PC-9 (cell line): ENCODE measurements at regions not wholly inside any gene's neighbourhood (a gene's known extent, or its start where the extent isn't known, plus 50 kb on each side); places are given as distances from the start of the nearest gene placed in this dataset.

Source experiments
- BruUV-seq: library from RNA; stranded (reverse); fragments of 400-500 nt; replicated peaks from 2 replicates; lab custom pipeline; 2021; lab: Mats Ljungman, UMichigan
- CTCF ChIA-PET: fragments of 300-600 bp; sonication (Branson Sonifier 250); formaldehyde crosslinking; loops from one replicate; lab custom pipeline; 2022; ENCODE audit warnings: antibody characterized with exemption; lab: Charles Lee
- POLR2A ChIA-PET: fragments of 300-600 bp; sonication (Branson Sonifier 250); formaldehyde crosslinking; loops from one replicate; lab custom pipeline; 2022; ENCODE audit warnings: antibody characterized with exemption; ENCODE audit not compliant: unreplicated experiment; lab: Charles Lee
- DNase-seq, 2 experiments: peaks; one replicate each; pipeline versions ENCODE4 v3.0.0 to v3.0.0-alpha.2; 2015 to 2022; ENCODE audit warnings: mixed read lengths in 1 of 2
- H2AFZ ChIP-seq: fragments of 200-600 bp; sonication (generic); 2 replicates; pipeline ENCODE4 v1.8.1; 2017; ENCODE audit warnings: antibody characterized with exemption
- H3F3A ChIP-seq: fragments of 200-600 bp; sonication (generic); 2 replicates; pipeline ENCODE4 v1.8.1; 2017; ENCODE audit warnings: antibody characterized with exemption, mild to moderate bottlenecking, low read depth; ENCODE audit not compliant: insufficient read depth
- H3K27ac ChIP-seq: fragments of 200-600 bp; sonication (generic); 2 replicates; pipeline ENCODE4 v1.6.1; 2016; ENCODE audit warnings: mixed run types
- H3K27me3 ChIP-seq: fragments of 200-600 bp; sonication (generic); 2 replicates; pipeline ENCODE4 v1.6.1; 2016; ENCODE audit warnings: low read depth, mixed run types; ENCODE audit not compliant: insufficient read depth
- H3K36me3 ChIP-seq: fragments of 200-600 bp; sonication (generic); 2 replicates; pipeline ENCODE4 v1.6.1; 2016; ENCODE audit warnings: low read depth, mixed run types
- H3K4me1 ChIP-seq: fragments of 200-600 bp; sonication (generic); replicated peaks from 2 replicates; pipeline ENCODE4 v1.6.1; 2016; ENCODE audit warnings: mixed run types; ENCODE audit not compliant: insufficient read depth
- H3K4me2 ChIP-seq: fragments of 200-600 bp; sonication (generic); 2 replicates; pipeline ENCODE4 v1.6.1; 2017; ENCODE audit warnings: mixed run types
- H3K4me3 ChIP-seq: fragments of 200-600 bp; sonication (generic); 2 replicates; pipeline ENCODE4 v1.6.1; 2016; ENCODE audit warnings: mixed run types
- H3K79me2 ChIP-seq: fragments of 200-600 bp; sonication (generic); 2 replicates; pipeline ENCODE4 v1.6.1; 2017; ENCODE audit warnings: low read depth, mixed run types
- H3K9me2 ChIP-seq: fragments of 200-600 bp; sonication (generic); 2 replicates; pipeline ENCODE4 v1.8.1; 2017; ENCODE audit warnings: mild to moderate bottlenecking; ENCODE audit not compliant: insufficient read depth
- H3K9me3 ChIP-seq: fragments of 200-600 bp; sonication (generic); 2 replicates; pipeline ENCODE4 v1.8.1; 2016; ENCODE audit warnings: low read depth; ENCODE audit not compliant: insufficient read depth
- H4K20me1 ChIP-seq: fragments of 200-600 bp; sonication (generic); 2 replicates; pipeline ENCODE4 v1.8.1; 2017; ENCODE audit not compliant: insufficient read depth
- CTCF ChIP-seq: fragments of 200-600 bp; sonication (generic); conservative IDR thresholded peaks from 2 replicates; pipeline ENCODE4 v1.6.1; 2017; ENCODE audit warnings: mixed run types, antibody characterized with exemption, mild to moderate bottlenecking, moderate library complexity
- EZH2 ChIP-seq: fragments of 200-600 bp; sonication (generic); IDR thresholded peaks from 2 replicates; pipeline ENCODE4 v1.8.0; 2017; ENCODE audit warnings: antibody characterized with exemption, low read depth
- intact Hi-C: fragments of 100-400 bp; cut with micrococcal nuclease; formaldehyde crosslinking; loops from one replicate; pipeline ENCODE4 v1.10.0; 2022; ENCODE audit not compliant: unreplicated experiment

- Histone ChIP-seq H3K4me2 (no peak overlapping the region), H4K20me1 (no peaks in the 10 kb centered on the region; the same call in 1 of the 2 replicates), H3K79me2 (no peaks in the 10 kb centered on the region), H3F3A (no peaks in the 10 kb centered on the region), H3K4me3 (no peak overlapping the region), H3K36me3 (no peaks in the 10 kb centered on the region), H3K4me1 (no peaks in the 10 kb centered on the region), H2AFZ (no peak overlapping the region), H3K27me3 (no peaks in the 10 kb centered on the region), H3K9me3 (no peaks in the 10 kb centered on the region), H3K27ac (no peak overlapping the region), H3K9me2 (no peaks in the 10 kb centered on the region)
- CTCF ChIA-PET = no interaction called here
- no TSS peak for BruUV-seq
- no peak for DNase-seq
- TF ChIP-seq CTCF = no peak
- TF ChIP-seq EZH2 = no peak
- intact Hi-C loops = no loop called here
- POLR2A ChIA-PET = no interaction called here
These were observed 2684.3 kb upstream of the PCDH20 start for GRCh38 chr13:64099994-64100393.

- DNase-seq = no peak
- Histone ChIP-seq H3K4me2 (no peak overlapping the region), H3K9me2 (no peaks in the 10 kb centered on the region; the same call in 1 of the 2 replicates), H3K27ac (no peak overlapping the region), H3K4me3 (no peak overlapping the region), H3K4me1 (no peaks in the 10 kb centered on the region), H3K9me3 (no peaks in the 10 kb centered on the region; the same call in 1 of the 2 replicates), H3K27me3 (no peaks in the 10 kb centered on the region), H3F3A (no peaks in the 10 kb centered on the region), H4K20me1 (no peaks in the 10 kb centered on the region), H2AFZ (no peak overlapping the region), H3K79me2 (no peaks in the 10 kb centered on the region), H3K36me3 (no peaks in the 10 kb centered on the region)
- no TSS peak for BruUV-seq
- ChIA-PET POLR2A (no interaction called here), CTCF (no interaction called here)
- TF ChIP-seq CTCF = no peak
- no peak for TF ChIP-seq EZH2
- intact Hi-C loops = no loop called here
These were observed 2674.7 kb upstream of the PCDH20 start for GRCh38 chr13:64090311-64090710.

- CTCF ChIA-PET = no interaction called here
- no peaks in the 10 kb centered on the region for H4K20me1 ChIP-seq
- H3K4me1 ChIP-seq = no peaks in the 10 kb centered on the region
- no peaks in the 10 kb centered on the region for H3K27me3 ChIP-seq
- no peak overlapping the region for H3K4me3 ChIP-seq
- no peak overlapping the region for H2AFZ ChIP-seq
- no peak for DNase-seq
- no peaks in the 10 kb centered on the region for H3F3A ChIP-seq
- no peaks in the 10 kb centered on the region; the same call in 1 of the 2 replicates for H3K9me3 ChIP-seq
- H3K27ac ChIP-seq = no peak overlapping the region
- TF ChIP-seq CTCF (no peak), EZH2 (no peak)
- POLR2A ChIA-PET = no interaction called here
- intact Hi-C loops = no loop called here
- H3K4me2 ChIP-seq = no peak overlapping the region
- no TSS peak for BruUV-seq
- no peaks in the 10 kb centered on the region; the same call in 1 of the 2 replicates for H3K9me2 ChIP-seq
- H3K79me2 ChIP-seq = no peaks in the 10 kb centered on the region
- H3K36me3 ChIP-seq = no peaks in the 10 kb centered on the region
These were observed 2672.8 kb upstream of the PCDH20 start for GRCh38 chr13:64088491-64088890.
